ENCODE measurements at regions not wholly inside any gene's neighbourhood (a gene's known extent, or its start where the extent isn't known, plus 50 kb on each side); places are given as distances from the start of the nearest gene placed in this dataset.

- TF ChIP-seq, protein P1, sequence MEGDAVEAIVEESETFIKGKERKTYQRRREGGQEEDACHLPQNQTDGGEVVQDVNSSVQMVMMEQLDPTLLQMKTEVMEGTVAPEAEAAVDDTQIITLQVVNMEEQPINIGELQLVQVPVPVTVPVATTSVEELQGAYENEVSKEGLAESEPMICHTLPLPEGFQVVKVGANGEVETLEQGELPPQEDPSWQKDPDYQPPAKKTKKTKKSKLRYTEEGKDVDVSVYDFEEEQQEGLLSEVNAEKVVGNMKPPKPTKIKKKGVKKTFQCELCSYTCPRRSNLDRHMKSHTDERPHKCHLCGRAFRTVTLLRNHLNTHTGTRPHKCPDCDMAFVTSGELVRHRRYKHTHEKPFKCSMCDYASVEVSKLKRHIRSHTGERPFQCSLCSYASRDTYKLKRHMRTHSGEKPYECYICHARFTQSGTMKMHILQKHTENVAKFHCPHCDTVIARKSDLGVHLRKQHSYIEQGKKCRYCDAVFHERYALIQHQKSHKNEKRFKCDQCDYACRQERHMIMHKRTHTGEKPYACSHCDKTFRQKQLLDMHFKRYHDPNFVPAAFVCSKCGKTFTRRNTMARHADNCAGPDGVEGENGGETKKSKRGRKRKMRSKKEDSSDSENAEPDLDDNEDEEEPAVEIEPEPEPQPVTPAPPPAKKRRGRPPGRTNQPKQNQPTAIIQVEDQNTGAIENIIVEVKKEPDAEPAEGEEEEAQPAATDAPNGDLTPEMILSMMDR (IDR thresholded peaks at IDR 0.05) = no peak
- no peak for TF ChIP-seq JUND (IDR thresholded peaks at IDR 0.05)
- no peak for TF ChIP-seq TEAD4 (IDR thresholded peaks at IDR 0.05; ENCODE audit: borderline replicate concordance, insufficient read depth)
- no peak for TF ChIP-seq RAD21 (IDR thresholded peaks at IDR 0.05; ENCODE audit: low read length)
- TF ChIP-seq POLR2AphosphoS5 (IDR thresholded peaks at IDR 0.05; ENCODE audit: low read depth, low read length) = no peak
Observed at GRCh38 chr7:121676168-121676567, 196.8 kb upstream of the PTPRZ1 start.

All from SK-N-SH (cell line).